GM19351 (cell line): ENCODE measurements at regions not wholly inside any gene's neighbourhood (a gene's known extent, or its start where the extent isn't known, plus 50 kb on each side); places are given as distances from the start of the nearest gene placed in this dataset.

ENCODE experiments used
- ATAC-seq: cut with Tn5 transposase; IDR thresholded peaks from one replicate; pipeline ENCODE4 v1.9.1; 2021; ENCODE audit warnings: mild to moderate bottlenecking, moderate library complexity; ENCODE audit not compliant: unreplicated experiment

GRCh38 chr1:88407248-88407647, 276.8 kb upstream of the PKN2 start:
- ATAC-seq: no peak

- no peak for ATAC-seq
Measured at GRCh38 chr1:88421997-88422396, 262.1 kb upstream of the PKN2 start.

GRCh38 chr1:88433556-88433955, 250.5 kb upstream of the PKN2 start:
- ATAC-seq: no peak

GRCh38 chr1:88434836-88435235, 249.2 kb upstream of the PKN2 start:
- ATAC-seq: no peak

- ATAC-seq: no peak
Measured at GRCh38 chr1:88441022-88441421, 243.1 kb upstream of the PKN2 start.

GRCh38 chr1:88451856-88452255, 232.2 kb upstream of the PKN2 start:
- ATAC-seq: no peak

GRCh38 chr1:88453295-88453694, 230.8 kb upstream of the PKN2 start:
- no peak for ATAC-seq

GRCh38 chr1:88454781-88455180, 229.3 kb upstream of the PKN2 start:
- ATAC-seq: no peak

GRCh38 chr1:88455621-88456256, 228.3 kb upstream of the PKN2 start:
- no peak for ATAC-seq

GRCh38 chr1:88457197-88457596, 226.9 kb upstream of the PKN2 start:
- ATAC-seq: no peak

- no peak for ATAC-seq
Measured at GRCh38 chr1:88461007-88461406, 223.1 kb upstream of the PKN2 start.

- no peak for ATAC-seq
Measured at GRCh38 chr1:88462096-88462487, 222.0 kb upstream of the PKN2 start.

- no peak for ATAC-seq
Measured at GRCh38 chr1:88462488-88463261, 221.4 kb upstream of the PKN2 start.

GRCh38 chr1:88463401-88463985, 220.6 kb upstream of the PKN2 start:
- no peak for ATAC-seq

- no peak for ATAC-seq
Measured at GRCh38 chr1:88466011-88466410, 218.1 kb upstream of the PKN2 start.

GRCh38 chr1:88466899-88467580, 217.0 kb upstream of the PKN2 start:
- ATAC-seq: no peak

- ATAC-seq: no peak
Measured at GRCh38 chr1:88472298-88472697, 211.8 kb upstream of the PKN2 start.

- no peak for ATAC-seq
Measured at GRCh38 chr1:88472714-88473113, 211.4 kb upstream of the PKN2 start.

GRCh38 chr1:88474555-88475304, 209.3 kb upstream of the PKN2 start:
- no peak for ATAC-seq

GRCh38 chr1:88484881-88485280, 199.2 kb upstream of the PKN2 start:
- no peak for ATAC-seq

- ATAC-seq: no peak
Measured at GRCh38 chr1:88488237-88488636, 195.8 kb upstream of the PKN2 start.
